A673 (cell line): ENCODE measurements at regions not wholly inside any gene's neighbourhood (a gene's known extent, or its start where the extent isn't known, plus 50 kb on each side); places are given as distances from the start of the nearest gene placed in this dataset.

Experiments used
- CTCF ChIP-seq: fragments of 300-800, 200-600 bp; sonication (generic); conservative IDR thresholded peaks from 2 replicates; pipeline ENCODE4 v1.5.1; 2017; ENCODE audit warnings: low read depth, mild to moderate bottlenecking, antibody characterized with exemption, low read length, moderate library complexity, mixed read lengths
- EZH2 ChIP-seq: fragments of 200-600 bp; sonication (generic); IDR thresholded peaks from 2 replicates; pipeline ENCODE4 v1.6.1; 2017; ENCODE audit warnings: borderline replicate concordance, low read depth, mild to moderate bottlenecking, mixed read lengths, antibody characterized with exemption, low read length; ENCODE audit not compliant: poor library complexity, severe bottlenecking

GRCh38 chr6:164842085-164842484 is 467.3 kb downstream of the C6orf118 start:
- TF ChIP-seq CTCF, result no peak
- no peak for TF ChIP-seq EZH2
